Stomach smooth muscle (tissue), 2 donors: ENCODE measurements at regions not wholly inside any gene's neighbourhood (a gene's known extent, or its start where the extent isn't known, plus 50 kb on each side); places are given as distances from the start of the nearest gene placed in this dataset.

ENCODE experiments used
- H3K27ac ChIP-seq: one replicate; pipeline ENCODE4 v1.7.0; 2013; ENCODE audit warnings: mild to moderate bottlenecking, low read length, inconsistent platforms
- H3K27me3 ChIP-seq, 2 donors: one replicate each; pipeline ENCODE4 v1.7.0; 2013; ENCODE audit warnings: low read length in 2 of 2; ENCODE audit not compliant: insufficient read depth in 2 of 2, control insufficient read depth in 1 of 2
- H3K36me3 ChIP-seq, 2 donors: one replicate each; pipeline ENCODE4 v1.7.0; 2013; ENCODE audit warnings: low read length in 2 of 2; ENCODE audit not compliant: control insufficient read depth in 2 of 2, insufficient read depth in 2 of 2
- H3K4me1 ChIP-seq: one replicate; pipeline ENCODE4 v1.7.0; 2013; ENCODE audit warnings: low read length; ENCODE audit not compliant: control insufficient read depth, insufficient read depth
- H3K4me3 ChIP-seq, 2 donors: one replicate each; pipeline ENCODE4 v1.7.0; 2013; ENCODE audit warnings: low read length in 2 of 2
- H3K9ac ChIP-seq, 2 donors: one replicate each; pipeline ENCODE4 v1.7.0; 2013; ENCODE audit warnings: low read length in 2 of 2, mild to moderate bottlenecking in 1 of 2
- H3K9me3 ChIP-seq, 2 donors: one replicate each; pipeline ENCODE4 v1.7.0; 2013; ENCODE audit warnings: low read length in 2 of 2; ENCODE audit not compliant: control insufficient read depth in 2 of 2
- donor health status: healthy.
- donor health status: Pancreatic carcinoma.

DNA sequence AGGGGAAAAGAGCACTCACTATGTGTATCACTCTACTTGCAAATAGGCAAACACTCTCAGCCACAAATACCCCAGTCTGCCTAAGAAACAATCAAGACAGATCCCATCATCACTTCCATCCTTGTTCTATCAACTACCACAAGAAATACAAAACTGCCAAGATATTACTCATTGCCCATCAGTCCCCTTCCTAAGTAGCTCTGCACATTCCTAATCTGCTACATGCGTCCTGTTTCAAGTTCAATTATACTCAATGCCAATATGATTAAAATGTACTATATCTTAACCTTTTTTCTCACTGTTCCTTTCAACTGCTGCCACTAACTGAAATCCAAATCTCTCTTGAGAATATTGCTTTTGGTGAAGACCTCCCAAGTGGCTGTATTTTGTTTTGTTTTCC is 1688.4 kb downstream of the PLA2G4A start:
- H3K9me3 ChIP-seq, result no peaks in the 10 kb centered on the region
- H3K27me3 ChIP-seq, result no peaks in the 10 kb centered on the region
- no peaks in the 10 kb centered on the region for H3K4me1 ChIP-seq
- H3K27ac ChIP-seq, result no peak overlapping the region
- no peak overlapping the region for H3K9ac ChIP-seq
- H3K4me3 ChIP-seq, result no peak overlapping the region
- H3K36me3 ChIP-seq, result no peaks in the 10 kb centered on the region

DNA sequence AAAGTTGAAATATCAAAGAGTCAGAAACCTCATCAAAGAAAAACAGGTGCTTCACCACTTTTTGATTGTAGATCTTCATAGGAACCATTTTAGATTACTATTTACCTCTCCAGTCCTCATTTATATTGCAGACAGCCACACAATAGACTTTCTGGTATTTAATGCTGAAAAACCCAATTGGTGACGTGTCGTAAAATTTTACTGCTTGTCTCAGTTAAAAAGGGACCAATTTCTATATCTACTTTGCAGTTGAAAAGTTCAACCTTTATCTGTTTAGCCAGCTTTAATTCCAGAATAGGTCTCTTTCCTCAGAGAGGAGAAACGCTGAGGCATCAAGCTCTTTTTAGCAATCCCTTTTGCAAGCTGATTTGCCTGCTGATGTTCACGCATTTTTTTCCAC is 1722.4 kb downstream of the PLA2G4A start:
- H3K9me3 ChIP-seq, result no peaks in the 10 kb centered on the region
- no peaks in the 10 kb centered on the region for H3K4me1 ChIP-seq
- no peaks in the 10 kb centered on the region for H3K27me3 ChIP-seq
- H3K4me3 ChIP-seq, result no peak overlapping the region
- H3K9ac ChIP-seq, result no peak overlapping the region
- H3K27ac ChIP-seq, result no peak overlapping the region
- no peaks in the 10 kb centered on the region for H3K36me3 ChIP-seq

GRCh38 chr1:188557053-188557452 is 1728.3 kb downstream of the PLA2G4A start:
- Histone ChIP-seq H3K27ac (no peak overlapping the region), H3K4me1 (no peaks in the 10 kb centered on the region), H3K36me3 (no peaks in the 10 kb centered on the region), H3K27me3 (no peaks in the 10 kb centered on the region), H3K9ac (no peak overlapping the region), H3K9me3 (no peaks in the 10 kb centered on the region), H3K4me3 (no peak overlapping the region)

DNA sequence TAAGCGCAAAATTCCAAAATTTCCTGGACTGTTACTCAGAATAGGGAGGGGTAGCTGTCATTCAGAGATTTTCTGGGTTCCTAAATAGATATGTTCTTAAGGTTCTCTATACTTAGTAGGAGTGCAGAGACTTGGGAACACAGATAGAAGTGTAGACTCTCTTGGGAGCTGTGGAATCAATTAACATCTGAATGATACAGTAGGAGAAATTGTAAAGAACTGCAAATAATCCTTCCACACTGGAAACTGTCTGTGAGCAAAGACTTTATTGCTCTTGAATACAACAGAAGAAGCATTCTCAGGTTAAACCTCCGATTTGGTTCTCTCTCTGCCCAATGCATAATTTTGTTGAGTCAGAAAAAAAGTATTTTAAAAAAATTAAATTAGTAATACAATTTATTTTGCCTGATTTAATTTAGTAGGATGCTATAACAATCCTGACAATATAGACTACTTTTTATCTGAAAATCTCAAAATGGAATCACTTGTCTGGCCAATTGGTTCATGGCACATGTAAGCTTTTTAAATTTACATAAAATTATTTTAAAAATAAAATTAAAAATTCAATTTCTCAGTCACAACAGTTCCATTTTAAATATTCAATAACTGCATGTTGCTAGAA is 1754.3 kb downstream of the PLA2G4A start:
- H3K27me3 ChIP-seq, result no peaks in the 10 kb centered on the region
- H3K4me3 ChIP-seq, result no peak overlapping the region
- no peaks in the 10 kb centered on the region for H3K9me3 ChIP-seq
- H3K36me3 ChIP-seq, result no peaks in the 10 kb centered on the region
- no peak overlapping the region for H3K27ac ChIP-seq
- no peaks in the 10 kb centered on the region for H3K4me1 ChIP-seq
- no peak overlapping the region for H3K9ac ChIP-seq

DNA sequence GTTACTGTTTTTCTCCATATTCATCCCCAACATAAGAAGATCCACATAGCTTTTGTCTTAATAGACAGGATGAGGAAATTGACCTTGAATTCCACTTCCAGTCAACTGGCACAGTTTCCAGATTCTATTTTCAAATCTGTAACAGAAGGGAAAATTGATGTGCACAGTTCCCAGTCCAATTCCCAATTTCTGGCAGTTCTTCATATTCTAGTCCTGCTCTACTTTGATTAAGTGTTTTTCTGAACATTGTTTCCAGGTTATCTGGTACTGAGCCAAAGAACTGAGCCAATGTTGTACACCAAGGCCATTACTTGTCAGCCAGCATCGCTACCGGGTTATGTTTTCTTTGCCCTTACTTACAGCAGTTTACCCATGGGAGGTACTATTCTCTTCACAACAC is 1755.4 kb downstream of the PLA2G4A start:
- no peaks in the 10 kb centered on the region for H3K27me3 ChIP-seq
- H3K36me3 ChIP-seq, result no peaks in the 10 kb centered on the region
- H3K9ac ChIP-seq, result no peak overlapping the region
- H3K4me1 ChIP-seq, result no peaks in the 10 kb centered on the region
- H3K4me3 ChIP-seq, result no peak overlapping the region
- H3K27ac ChIP-seq, result no peak overlapping the region
- no peaks in the 10 kb centered on the region for H3K9me3 ChIP-seq

- Histone ChIP-seq H3K9ac (no peak overlapping the region), H3K9me3 (no peaks in the 10 kb centered on the region), H3K4me3 (no peak overlapping the region), H3K27me3 (no peaks in the 10 kb centered on the region), H3K27ac (no peak overlapping the region), H3K4me1 (no peaks in the 10 kb centered on the region), H3K36me3 (no peaks in the 10 kb centered on the region)
Observed at GRCh38 chr1:188590641-188591040, 1761.9 kb downstream of the PLA2G4A start.

DNA sequence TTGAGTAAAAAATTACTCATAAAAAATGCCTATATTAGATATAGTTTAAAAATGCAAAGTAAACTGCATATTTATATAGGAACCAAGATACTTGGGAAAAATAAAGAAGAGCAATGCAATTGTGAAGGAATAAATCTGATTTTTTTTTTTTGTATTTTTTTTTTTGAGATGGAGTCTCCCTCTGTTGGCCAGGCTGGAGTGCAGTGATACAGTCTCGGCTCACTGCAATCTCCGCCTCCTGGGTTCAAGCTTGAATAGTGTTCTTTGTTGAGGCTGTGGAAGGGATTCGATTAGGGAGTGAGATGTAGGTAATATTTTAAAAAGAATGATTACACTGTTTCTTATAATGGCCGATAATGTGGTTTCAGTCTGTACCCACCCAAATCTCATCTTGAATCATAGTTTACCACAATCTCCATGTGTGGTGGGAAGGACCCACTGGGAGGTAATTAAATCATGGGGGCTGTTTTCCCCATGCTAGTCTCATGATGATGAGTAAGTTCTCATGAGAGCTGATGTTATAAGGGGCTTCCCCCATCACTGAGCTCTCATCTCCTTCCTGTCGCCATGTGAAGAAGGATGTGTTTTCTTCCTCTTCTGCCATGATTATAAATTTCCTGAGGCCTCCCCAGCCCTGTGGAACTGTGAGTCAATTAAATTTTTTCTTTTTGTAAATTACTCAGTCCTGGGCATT is 1765.9 kb downstream of the PLA2G4A start:
- Histone ChIP-seq H3K36me3 (no peaks in the 10 kb centered on the region), H3K27me3 (no peaks in the 10 kb centered on the region), H3K27ac (no peak overlapping the region), H3K4me1 (no peaks in the 10 kb centered on the region), H3K9ac (no peak overlapping the region), H3K4me3 (no peak overlapping the region), H3K9me3 (no peaks in the 10 kb centered on the region)

DNA sequence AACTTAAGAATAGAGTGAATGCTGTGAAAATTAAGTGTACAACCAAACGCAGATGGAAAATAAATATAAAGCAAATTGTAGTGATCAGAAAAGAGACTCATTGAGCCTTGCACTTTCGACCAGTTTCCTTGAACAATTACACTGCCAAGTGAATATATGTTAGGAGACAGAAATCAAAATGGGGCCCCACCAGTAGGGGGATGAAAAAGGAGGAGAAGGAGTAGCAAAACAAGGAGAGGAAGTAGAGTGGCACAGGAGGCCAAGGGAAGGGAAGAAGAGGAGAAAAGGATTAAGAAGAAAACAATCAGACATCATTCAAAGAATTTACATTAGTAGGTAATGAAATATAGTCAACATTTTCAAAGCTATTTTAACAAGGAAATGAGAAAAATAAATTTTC is 1770.6 kb downstream of the PLA2G4A start:
- Histone ChIP-seq H3K9ac (no peak overlapping the region), H3K36me3 (no peaks in the 10 kb centered on the region), H3K27ac (no peak overlapping the region), H3K27me3 (no peaks in the 10 kb centered on the region), H3K4me1 (no peaks in the 10 kb centered on the region), H3K4me3 (no peak overlapping the region), H3K9me3 (no peaks in the 10 kb centered on the region)

DNA sequence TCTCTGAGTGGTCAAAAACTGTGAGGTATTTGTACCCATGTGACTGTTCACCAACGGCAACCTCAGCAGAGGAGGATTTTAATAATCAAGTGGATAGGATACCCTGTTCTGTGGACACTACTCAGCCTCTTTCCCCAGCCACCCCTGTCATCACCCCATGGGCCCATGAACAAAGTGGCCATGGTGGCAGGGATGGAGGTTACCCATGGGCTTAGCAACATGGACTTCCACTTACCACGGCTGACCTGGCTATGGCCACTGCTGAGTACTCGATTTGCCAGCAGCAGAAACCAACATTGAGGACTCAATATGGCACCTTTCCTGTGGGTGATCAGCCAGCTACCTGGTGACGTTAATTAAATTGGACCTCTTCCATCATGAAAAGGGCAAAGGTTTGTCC is 1782.7 kb downstream of the PLA2G4A start:
- H3K9me3 ChIP-seq, result peaks cover 3 to 4% of the 10 kb centered on the region in 2 donors
- H3K4me3 ChIP-seq, result no peak overlapping the region
- H3K9ac ChIP-seq, result no peak overlapping the region
- no peaks in the 10 kb centered on the region for H3K27me3 ChIP-seq
- no peaks in the 10 kb centered on the region for H3K4me1 ChIP-seq
- no peaks in the 10 kb centered on the region for H3K36me3 ChIP-seq
- no peak overlapping the region for H3K27ac ChIP-seq

DNA sequence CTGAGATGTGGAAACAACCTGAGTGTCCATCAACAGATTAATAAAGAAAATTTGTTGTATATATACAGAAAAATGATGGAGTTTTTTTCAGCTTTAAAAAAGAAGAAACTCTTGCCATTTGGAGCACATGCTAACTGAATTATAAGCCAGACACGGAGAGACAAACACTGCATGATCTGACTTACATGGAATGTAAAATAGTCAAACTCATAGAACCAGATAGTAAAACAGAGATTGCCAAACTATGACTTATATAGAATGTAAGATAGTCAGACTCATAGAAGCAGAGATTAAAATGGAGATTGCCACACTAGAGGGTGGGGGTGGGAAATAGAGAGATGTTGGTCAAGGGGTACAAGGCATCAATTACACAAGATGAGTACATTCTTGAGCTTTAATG is 1786.6 kb downstream of the PLA2G4A start:
- Histone ChIP-seq H3K27ac (no peak overlapping the region), H3K9ac (no peak overlapping the region), H3K36me3 (no peaks in the 10 kb centered on the region), H3K4me3 (no peak overlapping the region), H3K9me3 (peaks cover 0 to 3% of the 10 kb centered on the region in 2 donors), H3K27me3 (no peaks in the 10 kb centered on the region), H3K4me1 (no peaks in the 10 kb centered on the region)

GRCh38 chr1:188620236-188620635 is 1791.5 kb downstream of the PLA2G4A start:
- H3K4me1 ChIP-seq, result no peaks in the 10 kb centered on the region
- no peak overlapping the region for H3K9ac ChIP-seq
- H3K27ac ChIP-seq, result no peak overlapping the region
- no peak overlapping the region for H3K4me3 ChIP-seq
- H3K36me3 ChIP-seq, result no peaks in the 10 kb centered on the region
- no peaks in the 10 kb centered on the region for H3K27me3 ChIP-seq
- H3K9me3 ChIP-seq, result no peaks in the 10 kb centered on the region
